ELF-1 (cell line): ENCODE measurements at regions not wholly inside any gene's neighbourhood (a gene's known extent, or its start where the extent isn't known, plus 50 kb on each side); places are given as distances from the start of the nearest gene placed in this dataset.

Experiments
- DNase-seq: peaks from one replicate; pipeline ENCODE4 v3.0.0-alpha.2; 2016; ENCODE audit warnings: low read depth, low spot score

GRCh38 chr2:103268841-103269498, 507.1 kb downstream of the TMEM182 start:
- no peak for DNase-seq

GRCh38 chr2:103276869-103277268, 515.0 kb downstream of the TMEM182 start:
- DNase-seq = no peak

- DNase-seq = no peak
Measured at GRCh38 chr2:103284750-103285149, 522.9 kb downstream of the TMEM182 start.

GRCh38 chr2:103285354-103285753, 523.5 kb downstream of the TMEM182 start:
- no peak for DNase-seq

- no peak for DNase-seq
Measured at GRCh38 chr2:103287746-103288145, 525.9 kb downstream of the TMEM182 start.

GRCh38 chr2:103288696-103289095, 526.9 kb downstream of the TMEM182 start:
- no peak for DNase-seq

- peak; percentile 2 for DNase-seq
Measured at GRCh38 chr2:103289105-103289725, 527.4 kb downstream of the TMEM182 start.

- DNase-seq = no peak
Measured at GRCh38 chr2:103292573-103292972, 530.7 kb downstream of the TMEM182 start.

- peak; percentile 2 for DNase-seq
Measured at GRCh38 chr2:103293067-103293741, 531.4 kb downstream of the TMEM182 start.

GRCh38 chr2:103293742-103294077, 531.9 kb downstream of the TMEM182 start:
- DNase-seq = no peak

GRCh38 chr2:103294420-103294819, 532.6 kb downstream of the TMEM182 start:
- DNase-seq = no peak

- no peak for DNase-seq
Measured at GRCh38 chr2:103295591-103295990, 533.8 kb downstream of the TMEM182 start.

- DNase-seq = no peak
Measured at GRCh38 chr2:103324671-103325070, 562.8 kb downstream of the TMEM182 start.

- no peak for DNase-seq
Measured at GRCh38 chr2:103327386-103327785, 565.6 kb downstream of the TMEM182 start.

- no peak for DNase-seq
Measured at GRCh38 chr2:103327966-103328365, 566.1 kb downstream of the TMEM182 start.

- DNase-seq = no peak
Measured at GRCh38 chr2:103335403-103335802, 573.6 kb downstream of the TMEM182 start.

- no peak for DNase-seq
Measured at GRCh38 chr2:103338819-103339218, 577.0 kb downstream of the TMEM182 start.

- no peak for DNase-seq
Measured at GRCh38 chr2:103346780-103347179, 584.9 kb downstream of the TMEM182 start.

- no peak for DNase-seq
Measured at GRCh38 chr2:103353774-103354173, 591.9 kb downstream of the TMEM182 start.

GRCh38 chr2:103355287-103355686, 593.5 kb downstream of the TMEM182 start:
- DNase-seq = no peak

GRCh38 chr2:103361712-103362111, 599.9 kb downstream of the TMEM182 start:
- no peak for DNase-seq

- no peak for DNase-seq
Measured at GRCh38 chr2:103363639-103364038, 601.8 kb downstream of the TMEM182 start.

GRCh38 chr2:103364177-103364576, 602.3 kb downstream of the TMEM182 start:
- no peak for DNase-seq
